Skeletal muscle satellite cell (primary cell): ENCODE measurements at regions not wholly inside any gene's neighbourhood (a gene's known extent, or its start where the extent isn't known, plus 50 kb on each side); places are given as distances from the start of the nearest gene placed in this dataset.
"Not testable (repeated sequence)": the region's sequence is repeated elsewhere in the genome, so short reads cannot be mapped to it uniquely, and the experiment has no call there.

Experiments
- H3K27me3 ChIP-seq: 2 replicates; pipeline ENCODE4 v1.7.0; 2013; ENCODE audit warnings: low read length; ENCODE audit not compliant: control insufficient read depth, insufficient read depth
- H3K36me3 ChIP-seq: 2 replicates; pipeline ENCODE4 v1.7.0; 2013; ENCODE audit warnings: mild to moderate bottlenecking, control low read depth, low read length; ENCODE audit not compliant: insufficient read depth
- H3K4me1 ChIP-seq: 2 replicates; pipeline ENCODE4 v1.7.0; 2013; ENCODE audit warnings: low read length; ENCODE audit not compliant: control insufficient read depth, insufficient read depth
- H3K4me2 ChIP-seq: 2 replicates; pipeline ENCODE4 v1.7.0; 2013; ENCODE audit warnings: mild to moderate bottlenecking, low read length
- H3K4me3 ChIP-seq: 2 replicates; pipeline ENCODE4 v1.7.0; 2013; ENCODE audit warnings: low read length
- H3K9ac ChIP-seq: 2 replicates; pipeline ENCODE4 v1.7.0; 2013; ENCODE audit warnings: mild to moderate bottlenecking, low read depth, low read length, moderate library complexity
- H3K9me3 ChIP-seq: replicated peaks from 2 replicates; pipeline ENCODE4 v1.7.0; 2013; ENCODE audit warnings: mild to moderate bottlenecking, control low read depth, low read length

- Histone ChIP-seq H3K9me3 (no peaks in the 10 kb centered on the region), H3K4me2 (no peak overlapping the region), H3K9ac (no peak overlapping the region), H3K4me3 (no peak overlapping the region), H3K4me1 (no peaks in the 10 kb centered on the region), H3K36me3 (no peaks in the 10 kb centered on the region), H3K27me3 (no peaks in the 10 kb centered on the region)
Measured at GRCh38 chr4:60981534-60981933, 218.6 kb upstream of the ADGRL3 start.

DNA sequence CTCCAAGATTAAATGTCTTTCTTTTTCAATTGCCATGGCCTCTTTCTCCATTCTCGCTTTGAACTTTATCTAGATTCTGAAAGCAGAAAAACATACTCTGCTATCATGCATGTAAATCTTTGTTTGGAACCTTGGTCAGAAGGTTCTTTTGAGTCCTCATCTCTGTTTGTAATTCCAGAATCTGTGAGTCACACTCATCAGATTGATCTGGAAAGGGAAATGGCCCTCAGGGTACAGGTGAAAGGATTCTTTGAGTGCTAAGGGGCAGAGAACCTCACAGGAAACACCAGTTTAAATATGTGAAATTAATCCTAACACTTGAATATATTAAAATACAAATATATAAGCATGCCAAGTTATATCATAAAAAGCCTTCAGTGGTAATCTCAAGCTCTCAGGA, 211.0 kb upstream of the ADGRL3 start:
- Histone ChIP-seq H3K4me1 (no peaks in the 10 kb centered on the region), H3K36me3 (no peaks in the 10 kb centered on the region), H3K4me2 (no peak overlapping the region), H3K27me3 (no peaks in the 10 kb centered on the region), H3K9me3 (no peaks in the 10 kb centered on the region), H3K9ac (no peak overlapping the region), H3K4me3 (no peak overlapping the region)

- Histone ChIP-seq H3K4me1 (no peaks in the 10 kb centered on the region), H3K27me3 (no peaks in the 10 kb centered on the region), H3K9ac (no peak overlapping the region), H3K4me2 (no peak overlapping the region), H3K36me3 (no peaks in the 10 kb centered on the region), H3K9me3 (no peaks in the 10 kb centered on the region), H3K4me3 (no peak overlapping the region)
Measured at GRCh38 chr4:60992037-60992436, 208.1 kb upstream of the ADGRL3 start.

GRCh38 chr4:61003301-61003700, 196.8 kb upstream of the ADGRL3 start:
- Histone ChIP-seq H3K36me3 (no peaks in the 10 kb centered on the region), H3K27me3 (no peaks in the 10 kb centered on the region), H3K9ac (no peak overlapping the region), H3K4me3 (no peak overlapping the region), H3K4me2 (no peak overlapping the region), H3K9me3 (no peaks in the 10 kb centered on the region), H3K4me1 (no peaks in the 10 kb centered on the region)

GRCh38 chr4:61004651-61005170, 195.4 kb upstream of the ADGRL3 start:
- no peaks in the 10 kb centered on the region for H3K36me3 ChIP-seq
- no peak overlapping the region for H3K4me2 ChIP-seq
- no peak overlapping the region for H3K9ac ChIP-seq
- H3K9me3 ChIP-seq = no peaks in the 10 kb centered on the region
- H3K4me1 ChIP-seq = no peaks in the 10 kb centered on the region
- H3K4me3 ChIP-seq = no peak overlapping the region
- no peaks in the 10 kb centered on the region for H3K27me3 ChIP-seq

DNA sequence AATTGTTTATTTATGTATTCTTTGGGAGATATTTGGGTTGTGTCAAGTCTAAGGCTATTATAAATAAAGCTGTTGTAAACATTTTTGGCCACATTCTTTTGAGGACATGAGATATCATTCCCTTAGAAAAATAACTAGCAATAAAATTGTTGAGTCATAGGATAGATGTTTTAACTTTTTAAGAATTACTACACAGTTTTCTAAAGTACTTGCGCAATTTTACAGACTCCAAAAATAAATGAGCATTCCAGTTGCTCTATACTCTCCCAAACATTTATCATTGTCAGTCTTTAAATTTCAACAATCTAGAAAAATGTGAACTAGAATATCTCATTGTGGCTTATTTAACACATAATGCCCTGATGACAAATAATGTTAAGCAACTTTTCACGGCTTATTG, 189.1 kb upstream of the ADGRL3 start:
- Histone ChIP-seq H3K27me3 (no peaks in the 10 kb centered on the region), H3K4me3 (no peak overlapping the region), H3K36me3 (no peaks in the 10 kb centered on the region), H3K4me1 (no peaks in the 10 kb centered on the region), H3K9me3 (no peaks in the 10 kb centered on the region), H3K9ac (no peak overlapping the region), H3K4me2 (no peak overlapping the region)

DNA sequence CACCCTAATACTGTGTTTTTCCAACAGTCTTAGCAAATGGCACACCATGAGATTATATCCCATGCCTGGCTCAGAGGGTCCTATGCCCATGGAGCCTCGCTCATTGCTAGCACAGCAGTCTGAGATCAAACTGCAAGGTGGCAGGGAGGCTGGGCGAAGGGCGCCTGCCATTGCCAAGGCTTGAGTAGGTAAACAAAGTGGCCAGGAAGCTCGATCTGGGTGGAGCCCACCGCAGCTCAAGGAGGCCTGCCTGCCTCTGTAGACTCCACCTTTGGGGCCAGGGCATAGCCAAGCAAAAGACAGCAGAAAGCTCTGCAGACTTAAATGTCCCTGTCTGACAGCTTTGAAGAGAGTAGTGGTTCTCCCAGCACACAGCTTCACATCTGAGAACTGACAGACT, 188.2 kb upstream of the ADGRL3 start:
- H3K27me3 ChIP-seq, H3K4me3 ChIP-seq, H3K36me3 ChIP-seq: not testable (repeated sequence)

GRCh38 chr4:61024610-61025009, 175.5 kb upstream of the ADGRL3 start:
- no peak overlapping the region for H3K9ac ChIP-seq
- H3K27me3 ChIP-seq = no peaks in the 10 kb centered on the region
- no peak overlapping the region for H3K4me2 ChIP-seq
- no peak overlapping the region for H3K4me3 ChIP-seq
- no peaks in the 10 kb centered on the region for H3K36me3 ChIP-seq
- H3K4me1 ChIP-seq = no peaks in the 10 kb centered on the region
- H3K9me3 ChIP-seq = no peaks in the 10 kb centered on the region

More for the DNA sequence above, 188.2 kb upstream of the ADGRL3 start:
- H3K9me3 ChIP-seq, H3K4me2 ChIP-seq, H3K4me1 ChIP-seq, H3K9ac ChIP-seq: not testable (repeated sequence)

GRCh38 chr4:61027939-61028338, 172.2 kb upstream of the ADGRL3 start:
- Histone ChIP-seq H3K4me1 (no peaks in the 10 kb centered on the region), H3K36me3 (no peaks in the 10 kb centered on the region), H3K27me3 (no peaks in the 10 kb centered on the region), H3K4me2 (no peak overlapping the region), H3K9ac (no peak overlapping the region), H3K9me3 (no peaks in the 10 kb centered on the region), H3K4me3 (no peak overlapping the region)

DNA sequence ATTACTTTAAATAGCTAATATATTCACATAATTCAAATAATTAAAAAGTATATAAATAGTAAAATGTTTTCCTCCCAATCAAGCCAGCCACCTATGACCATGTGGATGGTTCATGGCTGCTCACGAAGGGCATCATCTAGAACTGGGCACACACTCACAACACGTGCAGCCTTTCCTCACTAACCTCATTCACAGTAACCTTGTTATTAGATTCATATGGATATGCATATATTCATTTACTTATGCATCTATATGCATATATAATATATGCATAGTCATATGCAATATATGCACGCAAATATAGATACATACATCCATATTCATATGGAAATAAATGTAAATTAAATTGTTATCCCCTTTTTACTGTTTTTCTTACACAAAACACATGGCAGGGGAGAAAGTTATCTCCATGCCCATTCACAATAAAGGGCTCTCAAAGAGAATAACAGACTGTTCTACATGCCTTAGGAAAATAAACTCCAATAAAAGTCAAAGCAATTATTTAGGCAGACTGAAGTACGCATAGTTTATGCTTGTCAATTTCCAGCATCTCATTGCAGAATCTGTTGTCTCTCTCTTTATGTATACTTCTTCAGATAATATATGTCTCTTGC, 163.9 kb upstream of the ADGRL3 start:
- Histone ChIP-seq H3K4me3 (no peak overlapping the region), H3K9ac (no peak overlapping the region), H3K9me3 (no peaks in the 10 kb centered on the region), H3K4me1 (no peaks in the 10 kb centered on the region), H3K4me2 (no peak overlapping the region), H3K36me3 (no peaks in the 10 kb centered on the region), H3K27me3 (no peaks in the 10 kb centered on the region)

DNA sequence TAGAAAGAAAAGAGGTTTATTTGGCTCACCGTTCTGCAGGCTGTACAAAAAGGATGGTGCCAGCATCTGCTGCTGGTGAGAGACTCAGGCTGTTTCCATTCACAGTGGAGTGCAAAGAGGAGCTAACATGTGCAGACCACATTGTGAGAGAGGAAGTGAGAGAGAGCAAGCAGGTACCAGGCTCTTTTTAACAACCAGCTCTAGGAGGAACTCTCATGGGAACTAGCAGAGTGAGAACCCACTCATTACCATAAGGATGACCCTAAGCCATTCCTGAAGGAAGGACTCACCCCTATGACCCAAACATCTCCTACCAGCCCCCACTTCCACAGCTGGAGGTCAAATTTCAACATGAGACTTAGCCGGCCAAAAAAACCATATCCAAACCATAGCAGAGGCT, 158.6 kb upstream of the ADGRL3 start:
- Histone ChIP-seq H3K4me1 (no peaks in the 10 kb centered on the region), H3K4me2 (no peak overlapping the region), H3K27me3 (no peaks in the 10 kb centered on the region), H3K9me3 (no peaks in the 10 kb centered on the region), H3K36me3 (no peaks in the 10 kb centered on the region), H3K4me3 (no peak overlapping the region), H3K9ac (no peak overlapping the region)

DNA sequence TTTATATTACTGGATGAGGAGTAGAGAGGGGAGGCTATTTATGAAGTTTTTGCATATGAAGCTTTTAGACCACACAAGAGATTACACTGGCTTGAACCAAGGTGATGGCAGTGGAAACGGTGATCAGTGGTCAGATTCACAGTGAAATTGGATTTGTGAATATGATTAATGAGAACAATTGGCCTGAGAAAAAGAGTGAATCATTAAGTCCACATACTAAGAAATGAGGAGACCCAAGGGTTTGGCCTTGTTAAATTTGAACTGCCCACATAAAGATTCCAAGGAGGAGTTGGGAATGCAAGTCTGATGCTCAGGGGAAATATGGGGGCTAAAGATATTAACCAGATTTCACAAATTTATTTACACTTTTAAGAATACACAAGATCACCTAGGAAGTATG, 155.3 kb upstream of the ADGRL3 start:
- no peaks in the 10 kb centered on the region for H3K36me3 ChIP-seq
- H3K27me3 ChIP-seq = no peaks in the 10 kb centered on the region
- H3K4me1 ChIP-seq = no peaks in the 10 kb centered on the region
- no peak overlapping the region for H3K4me2 ChIP-seq
- H3K4me3 ChIP-seq = no peak overlapping the region
- H3K9ac ChIP-seq = no peak overlapping the region
- no peaks in the 10 kb centered on the region for H3K9me3 ChIP-seq
